NT2/D1 (cell line): ENCODE measurements at regions not wholly inside any gene's neighbourhood (a gene's known extent, or its start where the extent isn't known, plus 50 kb on each side); places are given as distances from the start of the nearest gene placed in this dataset.

Experiments
- SUZ12 ChIP-seq: IDR thresholded peaks from 2 replicates; pipeline ENCODE4 v1.6.1; 2011; ENCODE audit not compliant: insufficient read length, insufficient read depth; ENCODE audit errors: extremely low read depth
- YY1 ChIP-seq: IDR thresholded peaks from 2 replicates; pipeline ENCODE4 v1.6.1; 2011; ENCODE audit not compliant: insufficient read length, insufficient read depth
- ZNF274 ChIP-seq: IDR thresholded peaks from 2 replicates; pipeline ENCODE4 v1.6.1; 2011; ENCODE audit warnings: mild to moderate bottlenecking, low read depth, low read length

DNA sequence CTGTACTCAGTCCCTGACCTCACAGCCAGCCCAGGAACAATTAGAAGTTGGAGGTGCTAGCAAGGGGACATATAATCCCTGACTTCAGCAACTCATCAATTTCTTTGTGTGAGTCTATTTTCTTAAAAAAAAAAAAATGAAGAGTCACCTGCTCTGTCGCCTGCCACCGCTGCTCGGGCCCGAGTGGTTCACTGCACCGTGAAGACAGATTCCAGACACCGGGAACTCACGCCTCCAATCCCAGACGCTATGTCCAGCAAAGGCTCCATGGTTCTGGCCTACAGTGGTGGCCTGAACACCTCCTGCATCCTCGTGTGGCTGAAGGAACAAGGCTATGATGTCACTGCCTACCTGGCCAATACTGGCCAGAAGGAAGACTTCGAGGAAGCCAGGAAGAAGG lies 606.6 kb downstream of the PRELID2 start:
- no peak for TF ChIP-seq YY1
- TF ChIP-seq SUZ12, result no peak
- no peak for TF ChIP-seq ZNF274
